ENCODE measurements at regions not wholly inside any gene's neighbourhood (a gene's known extent, or its start where the extent isn't known, plus 50 kb on each side); places are given as distances from the start of the nearest gene placed in this dataset.
"Not testable (repeated sequence)": the region's sequence is repeated elsewhere in the genome, so short reads cannot be mapped to it uniquely, and the experiment has no call there.

GRCh38 chr12:71282925-71283324 lies 125.1 kb upstream of the TSPAN8 start:
- no peaks in the 10 kb centered on the region for H3K27me3 ChIP-seq
- no peak for DNase-seq
- no peak for TF ChIP-seq CTCF (IDR thresholded peaks at IDR 0.05)
- no peaks in the 10 kb centered on the region for H3K9me3 ChIP-seq
- no peak overlapping the region for H3K27ac ChIP-seq
- H3K36me3 ChIP-seq = no peaks in the 10 kb centered on the region
- H3K4me3 ChIP-seq = no peak overlapping the region
- no peak overlapping the region for H3K9ac ChIP-seq (ENCODE audit: low read depth in 2 of 2, low read length in 2 of 2)
- intact Hi-C loops (cut with DNase I) = no loop called here
- no peaks in the 10 kb centered on the region for H3K4me1 ChIP-seq

DNA sequence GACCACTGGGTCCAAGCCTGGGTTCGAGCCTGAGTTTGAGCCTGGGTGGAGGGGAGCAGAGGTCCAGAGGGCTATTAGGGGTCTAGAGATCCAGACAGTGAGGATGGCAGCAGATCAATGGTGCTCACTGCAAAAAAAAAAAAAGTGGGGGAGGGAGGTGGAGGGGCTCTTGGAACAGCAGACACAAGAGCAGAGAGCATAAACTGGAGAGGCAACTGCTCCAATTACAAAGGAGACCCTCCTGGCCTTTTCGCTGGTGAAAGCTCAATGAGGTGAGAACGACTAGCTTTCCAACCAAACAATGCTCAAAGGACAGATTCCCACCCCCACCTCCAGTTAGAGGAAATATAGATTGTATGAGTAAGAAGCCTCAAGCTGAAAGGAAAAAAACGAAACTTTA lies 124.2 kb upstream of the TSPAN8 start:
- Histone ChIP-seq H3K27ac (no peak overlapping the region), H3K4me3 (no peak overlapping the region), H3K9ac (ENCODE audit: low read depth in 2 of 2, low read length in 2 of 2) (no peak overlapping the region), H3K27me3 (no peaks in the 10 kb centered on the region), H3K36me3 (no peaks in the 10 kb centered on the region), H3K4me1 (no peaks in the 10 kb centered on the region), H3K9me3 (no peaks in the 10 kb centered on the region)
- DNase-seq = no peak
- intact Hi-C loops (cut with DNase I) = no loop called here
- no peak for TF ChIP-seq CTCF (IDR thresholded peaks at IDR 0.05)

- TF ChIP-seq CTCF (IDR thresholded peaks at IDR 0.05) = no peak
- H3K4me3 ChIP-seq = no peak overlapping the region
- H3K36me3 ChIP-seq = no peaks in the 10 kb centered on the region
- H3K4me1 ChIP-seq = no peaks in the 10 kb centered on the region
- no peaks in the 10 kb centered on the region for H3K27me3 ChIP-seq
- H3K27ac ChIP-seq = no peak overlapping the region
- H3K9me3 ChIP-seq = no peaks in the 10 kb centered on the region
- intact Hi-C loops (cut with DNase I) = no loop called here
- DNase-seq = no peak
- no peak overlapping the region for H3K9ac ChIP-seq (ENCODE audit: low read depth in 2 of 2, low read length in 2 of 2)
These were observed 123.6 kb upstream of the TSPAN8 start for GRCh38 chr12:71281425-71281824.

DNA sequence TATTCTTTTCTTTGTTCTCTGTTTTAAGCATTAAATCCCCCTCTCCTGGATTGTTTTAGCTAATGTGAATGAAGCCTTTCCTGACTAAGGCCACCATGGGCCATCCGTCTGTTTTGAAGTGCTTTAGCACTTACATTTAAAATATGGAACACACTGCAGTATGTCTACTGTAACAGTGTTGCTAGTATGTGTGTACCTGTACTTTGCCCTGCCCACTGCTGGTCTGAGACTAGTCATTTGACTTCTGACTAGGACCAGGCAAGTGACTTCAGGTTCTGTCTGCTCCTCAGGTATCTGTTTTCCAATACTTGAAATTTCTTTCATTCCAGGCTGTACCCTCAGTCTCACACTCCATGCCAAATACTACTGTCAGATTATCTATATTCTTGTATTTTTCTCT lies 120.1 kb upstream of the TSPAN8 start:
- Histone ChIP-seq H3K27me3 (no peaks in the 10 kb centered on the region), H3K36me3 (no peaks in the 10 kb centered on the region), H3K9me3 (no peaks in the 10 kb centered on the region), H3K4me3 (no peak overlapping the region), H3K9ac (ENCODE audit: low read depth in 2 of 2, low read length in 2 of 2) (no peak overlapping the region), H3K27ac (no peak overlapping the region), H3K4me1 (no peaks in the 10 kb centered on the region)
- intact Hi-C loops (cut with DNase I) = no loop called here
- TF ChIP-seq CTCF (IDR thresholded peaks at IDR 0.05) = no peak
- no peak for DNase-seq

DNA sequence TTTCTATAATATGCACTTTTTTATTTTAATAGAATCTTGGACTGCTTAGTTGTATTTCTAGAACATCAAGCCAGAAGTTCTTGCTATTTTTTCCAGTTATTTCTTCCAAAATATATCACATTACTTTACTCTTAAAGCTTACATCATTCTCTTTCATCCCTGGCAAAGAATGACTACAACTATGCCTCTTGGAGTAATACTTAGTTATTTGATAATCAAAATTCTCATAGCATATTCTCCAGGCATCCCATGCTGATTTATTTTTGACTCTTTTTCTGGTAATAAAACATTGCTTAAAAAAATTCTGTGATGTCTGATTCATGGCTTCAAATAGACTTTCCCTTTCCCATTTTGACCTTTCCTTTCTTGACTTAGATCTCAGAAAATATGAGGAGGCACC lies 118.7 kb upstream of the TSPAN8 start:
- Histone ChIP-seq H3K9ac (ENCODE audit: low read depth in 2 of 2, low read length in 2 of 2) (no peak overlapping the region), H3K27me3 (no peaks in the 10 kb centered on the region), H3K4me3 (no peak overlapping the region), H3K36me3 (no peaks in the 10 kb centered on the region), H3K4me1 (no peaks in the 10 kb centered on the region), H3K27ac (no peak overlapping the region), H3K9me3 (no peaks in the 10 kb centered on the region)
- DNase-seq = no peak
- TF ChIP-seq CTCF (IDR thresholded peaks at IDR 0.05) = no peak
- intact Hi-C loops (cut with DNase I) = no loop called here

DNA sequence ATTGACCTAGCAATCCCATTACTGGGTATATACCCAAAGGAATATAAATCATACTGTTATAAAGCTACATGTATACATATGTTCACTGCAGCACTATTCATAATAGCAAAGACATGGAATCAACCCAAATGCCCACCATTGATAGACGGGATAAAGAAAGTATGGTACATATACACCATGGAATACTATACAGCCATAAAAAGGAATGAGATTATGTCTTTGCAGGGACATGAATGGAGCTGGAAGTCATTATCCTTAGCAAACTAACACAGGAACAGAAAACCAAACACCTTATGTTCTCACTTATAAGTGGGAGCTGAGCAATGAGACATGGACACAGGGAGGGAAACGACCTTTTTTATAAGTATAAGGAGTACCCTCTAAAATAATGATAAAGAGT lies 113.0 kb upstream of the TSPAN8 start:
- H3K4me3 ChIP-seq; H3K9ac ChIP-seq (ENCODE audit: low read depth in 2 of 2, low read length in 2 of 2); DNase-seq; H3K9me3 ChIP-seq; H3K4me1 ChIP-seq; H3K27me3 ChIP-seq; H3K27ac ChIP-seq; H3K36me3 ChIP-seq; intact Hi-C loops (cut with DNase I): not testable (repeated sequence)
